T-helper 2 cell treated with Interferon-gamma antibody and Interleukin-4, amounts not matched to agents 100 ng/mL and 5 ng/mL, for 36 hours (primary cell): ENCODE measurements at regions not wholly inside any gene's neighbourhood (a gene's known extent, or its start where the extent isn't known, plus 50 kb on each side); places are given as distances from the start of the nearest gene placed in this dataset.

Source experiments
- intact Hi-C: fragments of 100-400 bp; cut with micrococcal nuclease; formaldehyde crosslinking; loops from one replicate; pipeline ENCODE4 v1.15.1; 2023

DNA sequence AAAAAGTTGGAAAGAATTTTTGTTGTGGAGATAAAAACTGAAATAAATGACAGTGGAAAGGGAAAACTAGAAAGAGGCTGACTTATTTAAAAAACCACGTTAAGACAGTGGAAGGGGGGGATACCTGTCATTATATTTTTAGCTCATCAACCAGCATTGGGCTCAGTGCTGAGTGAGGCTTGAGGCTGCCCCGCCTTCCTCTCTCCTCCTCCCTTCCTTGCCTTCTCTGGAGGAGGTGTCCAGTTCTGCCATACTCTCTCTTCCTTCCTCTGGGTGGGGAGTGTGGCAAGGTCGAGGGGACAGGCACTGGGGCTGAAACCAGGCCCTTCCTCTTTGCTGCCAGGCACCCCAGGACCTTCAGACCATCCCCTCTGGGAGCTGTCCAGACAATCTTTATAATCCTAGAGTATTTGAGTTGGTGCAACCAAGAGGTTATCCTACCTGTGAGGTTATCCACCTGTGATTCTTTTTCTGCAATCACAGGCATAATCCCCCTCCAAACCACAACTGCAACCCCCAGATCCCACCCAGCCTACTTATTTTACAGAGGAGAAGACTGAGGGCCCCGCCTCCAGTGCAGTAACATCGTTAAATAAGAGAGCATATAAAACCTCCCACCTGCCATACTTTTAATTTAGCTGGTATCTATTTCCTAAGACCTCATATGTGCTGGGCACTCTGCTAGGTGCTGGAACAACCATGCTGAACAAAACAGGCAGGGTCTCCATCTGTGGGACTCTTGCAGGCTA, 578.5 kb downstream of the BUD13 start:
- intact Hi-C loops: no loop called here

DNA sequence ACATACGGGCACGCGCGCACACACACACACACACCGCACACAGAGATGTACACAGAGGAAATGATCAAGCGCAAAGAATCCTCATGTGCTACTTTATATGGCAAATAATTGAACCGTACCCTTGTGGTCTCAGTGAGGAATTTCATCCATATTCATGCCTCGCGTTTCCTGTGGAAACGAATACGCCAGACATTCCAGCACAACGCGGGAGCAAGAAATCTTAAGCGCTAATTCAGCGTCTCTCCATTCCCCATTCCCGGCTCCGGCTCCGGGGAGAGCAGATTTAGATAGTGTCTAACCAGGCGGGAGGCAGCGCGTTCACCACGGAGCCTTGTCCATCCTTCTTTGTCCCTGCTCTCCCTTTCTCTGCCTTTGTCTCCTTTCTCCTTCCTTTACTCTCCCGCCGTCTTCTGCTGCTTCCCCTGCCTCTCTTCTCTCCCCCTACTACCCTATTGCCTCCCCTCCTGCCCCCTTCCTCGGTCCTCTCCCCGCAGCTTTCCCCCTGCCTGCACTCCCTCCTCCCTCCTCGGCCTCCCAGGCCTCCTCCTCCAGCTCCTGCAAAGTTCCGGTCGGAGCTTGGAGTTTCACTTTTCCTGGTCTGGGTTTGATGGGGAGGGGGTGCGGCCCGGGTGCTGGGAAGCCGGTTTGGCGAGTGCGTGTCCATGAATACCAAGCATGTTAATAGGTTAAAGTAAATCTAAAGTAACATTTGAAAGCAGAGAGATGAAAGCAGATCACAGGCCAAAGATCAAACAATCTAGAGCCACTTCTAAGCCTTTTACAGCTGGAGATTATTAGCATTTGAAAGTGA, 579.3 kb downstream of the BUD13 start:
- intact Hi-C loops: no loop called here

DNA sequence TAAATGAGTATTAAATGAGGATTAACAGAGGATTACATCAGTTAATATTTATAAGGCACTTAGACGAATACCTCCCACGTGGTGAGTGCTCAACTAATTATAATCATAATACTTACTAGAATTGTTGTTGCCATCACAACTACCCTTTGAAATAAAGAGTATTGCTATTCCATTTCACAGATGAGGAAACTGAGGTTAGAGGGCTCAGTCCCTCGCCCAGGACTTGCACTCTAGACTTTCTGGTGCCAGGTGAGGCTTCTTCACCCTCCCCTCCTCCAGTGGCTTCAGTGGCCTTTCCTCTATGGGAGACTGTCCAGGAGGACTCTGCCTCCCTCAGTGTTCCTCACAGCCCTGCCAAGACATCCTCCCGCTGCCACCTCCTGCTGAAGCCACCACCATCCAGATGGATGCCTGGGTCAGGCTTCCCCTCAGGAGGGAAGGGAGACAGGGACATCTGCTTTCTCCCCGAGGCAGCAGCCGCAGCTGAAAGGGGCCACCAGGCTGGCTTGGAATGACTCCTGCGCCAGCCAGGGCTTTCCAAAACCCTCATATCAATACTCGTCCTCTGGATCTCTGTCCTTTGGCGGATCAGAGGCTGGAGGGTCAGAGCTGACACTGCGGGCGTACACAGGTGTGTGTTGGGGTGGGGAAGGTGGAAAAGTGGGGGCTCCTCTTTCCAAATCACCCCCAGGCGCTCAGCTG, 580.1 kb downstream of the BUD13 start:
- intact Hi-C loops: no loop called here

DNA sequence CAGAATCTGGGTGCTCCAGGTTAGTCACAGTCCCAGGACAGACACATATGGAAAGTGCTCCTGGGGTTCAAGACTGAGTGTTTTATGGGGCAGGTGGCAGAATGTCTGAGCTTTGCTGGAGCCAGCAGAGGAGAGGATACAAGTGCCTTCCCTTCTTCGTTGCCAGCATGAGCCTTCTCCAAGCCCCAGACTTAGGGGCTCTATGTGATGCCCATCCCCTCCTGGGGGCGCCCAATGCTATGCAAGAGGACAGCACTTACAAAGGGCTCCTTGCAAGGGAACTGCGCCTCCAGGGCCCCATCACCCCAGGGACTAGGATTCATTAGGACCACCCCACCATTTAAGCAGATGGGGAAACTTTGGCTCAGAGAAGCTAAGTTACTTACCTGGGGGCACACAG, 581.9 kb downstream of the BUD13 start:
- intact Hi-C loops: no loop called here

DNA sequence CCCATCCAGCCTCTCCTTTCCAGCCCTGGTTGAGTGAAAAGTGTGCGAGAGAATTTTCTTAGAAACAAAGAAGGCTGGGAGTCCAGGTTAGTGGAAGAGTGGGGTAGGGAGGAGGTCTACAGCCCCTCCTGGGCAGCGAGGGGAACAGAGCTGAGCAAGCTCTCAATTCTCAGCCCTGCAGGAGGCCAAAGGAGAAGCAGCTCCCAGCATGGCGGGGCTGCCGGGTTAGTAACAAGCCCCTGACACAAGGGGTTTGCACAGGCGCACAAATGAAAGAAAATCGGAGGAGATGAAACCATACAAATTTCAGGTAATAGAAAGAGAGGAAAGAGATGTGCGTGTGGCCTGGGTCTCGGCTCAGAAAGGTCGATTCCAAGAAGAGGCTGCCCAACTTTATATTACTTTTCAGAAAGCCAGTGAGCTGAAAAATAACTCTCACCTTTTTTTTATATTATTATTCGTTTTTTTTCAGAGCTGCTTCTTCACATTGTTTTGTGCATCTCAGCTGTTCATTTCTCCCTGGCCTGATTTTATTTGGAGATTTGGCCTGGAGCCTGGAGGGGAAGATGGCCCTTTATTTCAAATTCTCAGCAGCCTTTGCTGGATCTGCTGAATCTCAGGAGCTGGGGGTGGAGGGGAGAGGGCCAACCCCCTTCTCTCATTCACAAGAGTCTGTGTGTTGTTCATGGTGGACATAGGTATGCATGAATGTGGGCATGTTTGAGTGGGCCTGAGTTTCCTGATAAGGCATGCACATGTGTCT, 583.2 kb downstream of the BUD13 start:
- intact Hi-C loops: no loop called here

DNA sequence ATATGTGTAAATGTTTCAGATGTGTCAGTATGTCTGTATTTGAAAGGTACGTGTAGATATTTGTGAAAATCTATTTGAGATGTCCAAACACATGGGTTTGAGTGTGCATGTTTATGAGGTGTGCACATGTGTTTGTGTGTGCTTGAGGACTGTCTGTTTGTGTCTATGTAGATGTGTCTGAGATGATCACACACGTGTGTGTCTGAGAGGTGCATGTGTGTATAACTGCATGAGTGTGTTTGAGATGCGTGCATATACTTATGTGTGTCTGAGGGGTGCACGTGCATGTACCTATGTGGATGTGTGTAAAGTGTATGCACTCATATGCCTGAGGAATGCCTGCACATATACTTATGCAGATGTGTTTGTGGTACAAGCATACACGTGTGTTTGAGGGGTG, 584.4 kb downstream of the BUD13 start:
- intact Hi-C loops: no loop called here

DNA sequence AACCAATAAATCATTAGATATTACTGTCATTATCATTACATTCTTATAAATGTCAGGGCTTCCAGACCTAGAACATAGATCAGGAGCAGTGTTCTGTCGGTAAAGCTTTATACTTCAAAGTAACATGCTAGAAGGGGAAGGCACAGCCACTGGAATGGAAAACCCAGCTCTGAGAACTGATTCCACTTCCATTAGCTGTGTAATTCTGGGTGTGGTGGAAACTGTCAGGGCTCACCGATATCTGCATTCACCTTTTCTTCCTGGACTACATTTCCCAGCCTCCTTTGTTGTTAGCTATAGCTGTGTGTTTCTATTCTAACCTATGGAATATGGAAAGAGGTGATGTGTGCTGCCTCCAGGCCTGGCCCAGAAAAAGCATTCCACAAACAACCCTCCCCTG, 585.8 kb downstream of the BUD13 start:
- intact Hi-C loops: no loop called here

DNA sequence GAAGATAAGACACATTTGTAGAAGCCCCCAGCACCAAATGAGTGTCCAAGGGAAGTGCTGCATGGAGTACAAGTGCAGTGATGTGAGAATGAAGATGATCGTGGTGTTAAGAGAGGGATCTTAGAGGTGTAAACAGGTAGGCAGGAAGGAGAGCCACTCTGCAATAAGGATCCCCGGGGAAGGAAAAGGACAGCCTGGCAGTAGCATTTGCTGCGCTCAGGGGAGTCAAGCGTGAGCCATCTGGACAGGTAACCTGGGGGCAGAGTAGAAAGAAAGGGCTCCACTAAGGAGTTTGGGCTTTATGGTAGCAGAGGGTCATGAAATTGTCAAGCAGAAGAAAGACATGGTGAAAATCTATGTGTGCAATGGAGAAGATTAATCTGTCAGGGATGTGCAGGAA, 587.2 kb downstream of the BUD13 start:
- intact Hi-C loops: no loop called here

DNA sequence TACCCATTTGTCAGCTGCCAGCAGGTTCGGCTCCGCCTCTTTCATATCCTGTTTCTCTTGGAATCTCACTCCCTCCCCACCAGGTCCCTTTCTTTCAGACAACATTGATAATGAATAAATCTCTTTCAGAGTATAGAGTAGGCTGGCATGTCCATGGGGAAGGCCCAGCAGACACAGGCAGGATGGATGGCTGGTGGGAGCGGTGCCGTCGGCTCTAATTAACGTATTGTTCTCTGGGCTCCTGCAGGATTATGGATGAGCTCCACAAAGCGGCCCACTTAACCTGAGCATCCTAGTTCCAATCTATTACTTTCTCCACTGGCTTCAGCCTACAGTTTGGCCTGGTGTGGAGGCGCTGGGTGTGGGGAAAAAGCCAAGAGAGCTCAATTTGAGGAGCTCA, 588.0 kb downstream of the BUD13 start:
- intact Hi-C loops: no loop called here

DNA sequence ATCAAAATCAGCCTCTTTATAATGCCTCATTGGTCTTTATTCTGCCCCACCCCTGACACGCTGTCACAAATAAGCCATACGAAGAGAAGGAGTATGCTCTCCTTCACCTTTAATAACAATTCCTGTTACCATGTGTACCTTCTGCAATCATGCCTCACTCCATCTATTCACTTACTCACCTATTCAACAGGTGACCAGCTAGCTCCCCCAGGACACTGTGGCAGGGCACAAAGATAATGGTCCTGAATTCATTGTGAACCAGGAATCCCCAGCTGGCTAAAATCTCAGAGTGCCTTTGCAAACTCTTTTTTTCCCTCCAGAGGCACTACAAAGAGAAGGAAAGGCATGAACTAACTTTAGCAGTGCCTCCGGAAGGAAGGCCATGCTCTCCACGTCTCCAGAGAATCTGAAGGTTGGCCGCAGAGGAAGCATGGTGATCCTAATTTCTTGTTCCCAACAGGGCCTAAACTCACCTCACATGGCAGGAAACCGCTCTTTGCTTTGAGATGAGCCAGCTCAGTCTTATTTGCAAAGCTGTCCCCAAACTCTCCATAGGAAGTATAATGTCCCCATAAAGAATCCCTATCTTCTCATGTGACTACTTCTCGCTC, 590.3 kb downstream of the BUD13 start:
- intact Hi-C loops: no loop called here

DNA sequence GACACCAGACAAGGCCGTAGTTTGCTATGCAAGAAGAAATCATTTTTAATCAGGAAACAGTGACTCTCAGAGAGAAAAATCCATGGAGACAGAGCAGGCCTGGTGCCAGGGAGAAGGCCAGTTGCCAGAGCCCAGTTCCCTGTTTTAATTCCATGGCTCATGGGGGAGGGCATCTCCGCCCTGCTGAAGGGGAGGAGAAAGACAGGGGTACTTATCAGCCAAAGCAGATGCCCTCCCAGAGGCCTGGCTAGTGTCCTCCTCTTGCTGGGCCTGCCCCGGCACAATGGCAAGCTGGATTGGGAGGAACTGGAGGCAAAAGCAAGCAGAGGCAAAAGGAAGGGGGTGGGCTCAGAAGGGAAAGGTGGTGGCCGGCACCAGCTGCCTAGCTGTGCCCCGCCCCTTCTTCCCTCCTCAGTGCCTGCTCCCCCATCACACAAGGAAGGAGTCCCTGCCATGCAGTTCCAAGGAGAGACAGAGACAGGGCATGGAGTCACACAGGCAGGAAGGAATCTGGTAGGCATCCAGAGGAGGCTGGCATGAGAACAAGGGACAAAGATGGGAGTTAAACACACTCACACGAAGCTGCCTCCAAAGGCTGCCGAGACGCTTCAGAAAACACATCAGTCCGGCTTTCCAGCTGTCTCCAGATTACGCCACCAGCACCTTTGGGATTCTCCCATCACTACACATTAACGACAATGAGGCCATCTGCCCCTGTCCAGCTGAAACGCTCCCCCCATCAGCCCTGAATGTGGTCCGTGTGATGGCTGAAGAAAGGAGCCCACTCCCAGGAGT, 591.8 kb downstream of the BUD13 start:
- intact Hi-C loops: no loop called here

DNA sequence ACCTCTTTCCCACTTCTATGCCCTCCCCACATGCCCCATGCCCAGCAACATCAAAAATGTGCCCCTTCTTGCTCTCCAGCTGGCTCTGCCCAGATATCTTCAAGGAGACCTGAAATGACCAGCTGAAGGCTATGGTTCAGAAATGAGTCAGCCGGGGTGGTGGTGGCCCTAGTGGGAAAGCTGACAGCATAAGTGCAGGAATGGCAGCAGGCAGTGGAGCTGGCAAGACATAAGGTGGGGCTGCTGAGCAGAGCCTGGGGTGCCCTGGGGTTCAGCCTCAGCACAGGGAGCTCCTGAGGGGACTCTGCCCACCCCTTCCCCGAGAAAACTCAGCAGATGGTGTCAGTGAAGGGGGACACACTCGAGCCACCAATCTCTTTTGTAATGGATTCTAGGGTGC, 593.4 kb downstream of the BUD13 start:
- intact Hi-C loops: no loop called here

DNA sequence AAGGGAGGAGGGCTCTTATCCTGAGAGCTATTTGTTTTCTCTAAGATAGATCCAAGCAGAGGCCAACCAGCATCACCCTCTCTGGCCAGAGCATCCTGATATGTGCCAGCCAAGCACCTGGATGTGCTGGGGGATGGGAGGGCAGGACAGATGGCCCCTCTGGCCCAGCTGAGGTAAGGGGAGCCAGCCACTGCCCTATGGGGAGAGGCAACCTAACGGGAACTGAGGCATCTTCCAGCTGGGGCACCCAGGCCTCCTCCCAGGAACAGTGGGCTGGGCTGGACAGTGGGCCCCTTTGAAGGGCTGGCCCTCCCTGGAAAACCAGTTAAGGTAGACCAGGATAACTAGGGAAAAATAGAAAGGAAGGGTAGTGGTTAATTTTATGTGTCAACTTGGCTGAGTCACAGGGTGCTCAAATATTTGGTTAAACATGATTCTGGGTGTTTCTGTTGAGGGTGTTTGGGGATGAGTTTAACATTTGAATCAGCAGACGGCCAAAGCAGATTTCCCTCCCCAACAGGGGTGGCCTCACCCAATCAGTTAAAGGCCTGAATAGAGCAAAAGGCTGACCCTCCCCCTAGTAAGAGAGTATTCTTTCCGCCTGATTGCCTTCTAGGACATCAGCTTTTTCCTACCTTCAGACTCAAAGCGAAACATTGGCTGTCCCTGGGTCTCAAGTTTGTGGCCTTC, 595.1 kb downstream of the BUD13 start:
- intact Hi-C loops: no loop called here

DNA sequence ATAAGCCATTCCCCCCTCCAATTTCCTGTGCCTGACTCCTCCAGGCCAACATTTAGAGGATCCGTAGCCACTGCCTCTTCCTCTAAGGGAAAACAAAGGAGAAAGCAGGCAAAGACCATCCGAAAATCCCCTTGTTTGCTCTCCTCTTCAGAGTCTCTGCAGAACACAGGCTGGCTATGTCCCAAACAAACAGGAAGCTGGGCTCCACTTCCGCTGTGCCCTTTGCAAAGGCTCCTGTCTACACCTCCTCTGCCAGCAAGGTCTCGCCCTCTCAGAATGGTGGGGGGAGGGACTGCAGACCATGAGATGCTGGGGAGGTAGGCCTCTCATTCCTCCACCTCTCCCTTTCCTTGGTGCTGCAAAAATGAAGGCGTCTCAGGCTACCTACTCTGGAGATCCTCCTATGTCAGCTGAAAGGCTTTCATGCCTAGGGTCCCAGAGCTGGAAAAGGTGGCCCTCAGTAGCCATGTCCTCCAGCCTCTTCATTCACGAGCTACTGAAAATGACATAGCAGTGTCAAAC, 596.2 kb downstream of the BUD13 start:
- intact Hi-C loops: no loop called here

DNA sequence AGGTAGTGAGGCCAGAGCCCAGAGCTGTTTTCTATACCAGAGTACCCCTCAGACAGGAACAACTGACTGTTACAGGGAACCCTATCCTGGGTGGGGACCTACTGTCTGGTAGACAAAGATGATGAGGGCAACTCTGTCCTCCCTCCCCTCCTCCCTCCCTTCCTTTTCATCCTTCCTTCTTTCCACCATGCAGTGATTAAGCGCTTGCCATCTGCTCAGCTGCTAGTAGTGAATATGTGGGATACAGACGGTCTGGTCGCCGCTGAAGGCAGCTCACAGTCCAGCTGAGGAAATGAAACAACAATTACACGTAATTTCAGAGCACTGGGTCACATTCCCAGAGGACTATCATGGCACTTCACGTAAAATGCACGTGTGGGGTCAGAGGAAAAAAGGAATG, 597.1 kb downstream of the BUD13 start:
- intact Hi-C loops: no loop called here

DNA sequence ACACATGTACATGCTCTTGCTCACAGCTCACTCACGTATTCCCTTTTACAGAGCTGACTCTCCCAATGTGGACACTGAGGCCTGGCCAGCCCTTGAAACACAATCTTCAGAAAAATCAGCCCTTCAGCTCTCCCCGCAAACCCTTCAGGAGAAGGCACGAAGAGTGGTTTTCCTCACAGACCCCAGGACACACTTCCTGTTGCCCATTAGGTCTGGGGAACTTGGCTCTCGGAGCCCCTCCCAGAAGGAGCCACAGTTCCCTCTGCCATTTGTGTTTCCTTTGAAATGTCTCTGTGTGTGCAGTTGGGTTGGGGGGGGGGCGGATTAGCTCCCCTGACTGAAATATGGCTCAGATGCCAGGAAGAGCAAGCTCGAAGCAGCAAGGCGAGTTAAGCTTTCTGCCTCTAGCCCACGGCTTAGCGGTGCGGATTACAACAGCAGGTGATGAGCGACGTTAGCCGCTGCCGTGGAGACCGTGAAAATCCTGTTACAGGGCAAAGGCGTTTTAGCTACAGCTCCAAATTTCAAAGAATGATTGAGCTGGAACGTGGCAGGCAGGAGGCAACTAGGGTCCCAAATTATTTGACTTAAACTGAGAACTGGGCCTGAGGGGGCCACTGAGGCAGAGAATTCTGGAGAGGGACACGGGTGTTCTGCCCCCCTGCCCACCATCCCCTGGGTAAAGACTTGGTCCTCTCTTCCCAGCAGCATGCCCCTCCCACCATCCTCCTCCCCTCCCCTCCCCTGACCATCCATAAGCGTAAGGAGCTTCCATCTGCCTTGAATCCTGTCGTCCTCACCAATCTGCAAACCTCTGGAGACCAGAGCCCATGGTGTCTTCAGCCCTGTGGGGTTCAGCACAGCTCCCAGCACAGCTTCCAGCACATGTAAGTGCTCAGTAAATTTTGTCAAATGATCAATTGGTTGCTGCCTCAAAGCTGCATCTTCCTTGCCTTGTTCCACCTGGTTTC, 598.6 kb downstream of the BUD13 start:
- intact Hi-C loops: no loop called here

DNA sequence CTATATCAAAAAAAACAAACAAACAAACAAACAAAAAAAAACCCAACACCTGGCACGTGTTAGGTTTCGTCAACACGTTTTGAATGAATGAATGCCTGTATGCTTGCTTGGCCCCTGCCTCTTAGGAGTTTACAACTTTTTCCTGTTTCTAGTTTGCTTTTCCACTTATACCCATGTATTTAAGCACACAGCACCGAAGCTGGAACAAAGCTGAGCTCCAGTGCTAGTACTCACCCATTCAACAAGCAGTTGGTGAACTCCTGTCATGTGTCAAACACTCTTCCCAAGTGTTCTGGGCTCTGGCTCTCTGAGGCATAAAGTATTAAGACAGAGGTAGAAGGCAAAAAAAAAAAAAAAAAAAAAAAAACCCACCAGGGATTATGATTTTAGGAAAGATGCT, 599.3 kb downstream of the BUD13 start:
- intact Hi-C loops: no loop called here

DNA sequence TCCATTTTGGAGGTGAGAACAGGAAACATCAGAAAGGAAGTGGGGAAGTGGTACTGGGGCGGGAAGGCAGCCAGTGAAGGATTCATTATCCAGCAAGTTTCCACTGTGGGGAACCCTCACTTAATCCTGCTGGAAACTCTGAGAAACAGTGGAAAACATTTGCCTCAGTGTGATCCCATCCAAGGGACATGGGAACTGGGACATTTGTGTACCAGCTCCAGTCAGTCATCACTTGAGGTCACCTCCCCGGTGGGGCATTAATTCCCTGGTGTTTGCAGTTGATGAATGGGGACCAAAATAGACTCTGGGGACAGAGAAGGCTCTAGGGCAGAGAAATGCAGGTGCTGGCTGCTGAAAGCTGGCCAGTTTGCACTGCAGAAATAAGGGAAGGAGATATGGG, 599.9 kb downstream of the BUD13 start:
- intact Hi-C loops: no loop called here
